ENCODE measurements at regions not wholly inside any gene's neighbourhood (a gene's known extent, or its start where the extent isn't known, plus 50 kb on each side); places are given as distances from the start of the nearest gene placed in this dataset.

- whole genome bisulfite sequencing (ENCODE audit: insufficient coverage), result 100% methylated on average over 1 of the region's 1 CpG
- ATAC-seq (ENCODE audit: low read depth), result no peak
Observed at GRCh38 chr4:38354421-38354820, 309.6 kb upstream of the KLF3 start.

GRCh38 chr4:38354872-38355271, 309.1 kb upstream of the KLF3 start:
- ChIA-PET CTCF (no interaction called here), POLR2A (no interaction called here)
- Histone ChIP-seq H3K79me2 (ENCODE audit: control insufficient read depth, insufficient read depth, low read length) (no peaks in the 10 kb centered on the region), H3K4me2 (replicated peaks; ENCODE audit: low read depth, low read length, poor library complexity, severe bottlenecking) (no peak overlapping the region), H3K4me3 (ENCODE audit: control extremely low read depth in 1 of 5, extremely low read depth in 1 of 5, insufficient read depth in 1 of 5, low read depth in 2 of 5, low read length in 4 of 5) (no peak overlapping the region), H3K9me3 (ENCODE audit: control extremely low read depth in 1 of 3, control insufficient read depth in 2 of 3, insufficient read depth in 1 of 3, low read length in 2 of 3) (peaks cover 0 to 15% (median 3%) of the 10 kb centered on the region in 3 donors), H4K20me1 (ENCODE audit: control insufficient read depth, insufficient read depth, low read length, poor library complexity, severe bottlenecking) (no peaks in the 10 kb centered on the region), H3K4me1 (ENCODE audit: control insufficient read depth in 2 of 2, insufficient read depth in 2 of 2, low read length in 2 of 2) (no peaks in the 10 kb centered on the region), H3K27ac (ENCODE audit: low read length in 2 of 2) (no peak overlapping the region), H2AFZ (ENCODE audit: insufficient read depth, low read depth, low read length, poor library complexity, severe bottlenecking) (no peak overlapping the region), H3K36me3 (replicated peaks in 1 of 2; ENCODE audit: control extremely low read depth in 1 of 2, control insufficient read depth in 1 of 2, extremely low read depth in 1 of 2, insufficient read depth in 2 of 2, low read length in 1 of 2) (no peaks in the 10 kb centered on the region), H3K9ac (ENCODE audit: low read length) (no peak overlapping the region), H3K27me3 (replicated peaks in 1 of 4; ENCODE audit: control extremely low read depth in 1 of 4, control insufficient read depth in 3 of 4, insufficient read depth in 4 of 4, low read length in 3 of 4) (peaks cover 0 to 7% (median 0%) of the 10 kb centered on the region in 4 experiments)
- ATAC-seq (ENCODE audit: low read depth) (no peak), DNase-seq (no peak)
- peaks cover 12% of the 10 kb centered on the region for H3K9me3 Mint-ChIP-seq (ENCODE audit: insufficient read depth)
- H3K4me3 Mint-ChIP-seq, result no peak overlapping the region
- intact Hi-C loops (cut with micrococcal nuclease), result no loop called here
- H3K27ac Mint-ChIP-seq, result no peak overlapping the region
- H3K27me3 Mint-ChIP-seq, result peaks cover 4% of the 10 kb centered on the region
- WGBS (ENCODE audit: insufficient coverage), result no CpG with 5 or more reads among the region's 5 CpGs
- no peaks in the 10 kb centered on the region for H3K4me1 Mint-ChIP-seq
- TF ChIP-seq EZH2 (IDR thresholded peaks at IDR 0.05; ENCODE audit: borderline replicate concordance, insufficient read depth, low read depth, low read length, poor library complexity, severe bottlenecking), result no peak
- TF ChIP-seq, protein P1, sequence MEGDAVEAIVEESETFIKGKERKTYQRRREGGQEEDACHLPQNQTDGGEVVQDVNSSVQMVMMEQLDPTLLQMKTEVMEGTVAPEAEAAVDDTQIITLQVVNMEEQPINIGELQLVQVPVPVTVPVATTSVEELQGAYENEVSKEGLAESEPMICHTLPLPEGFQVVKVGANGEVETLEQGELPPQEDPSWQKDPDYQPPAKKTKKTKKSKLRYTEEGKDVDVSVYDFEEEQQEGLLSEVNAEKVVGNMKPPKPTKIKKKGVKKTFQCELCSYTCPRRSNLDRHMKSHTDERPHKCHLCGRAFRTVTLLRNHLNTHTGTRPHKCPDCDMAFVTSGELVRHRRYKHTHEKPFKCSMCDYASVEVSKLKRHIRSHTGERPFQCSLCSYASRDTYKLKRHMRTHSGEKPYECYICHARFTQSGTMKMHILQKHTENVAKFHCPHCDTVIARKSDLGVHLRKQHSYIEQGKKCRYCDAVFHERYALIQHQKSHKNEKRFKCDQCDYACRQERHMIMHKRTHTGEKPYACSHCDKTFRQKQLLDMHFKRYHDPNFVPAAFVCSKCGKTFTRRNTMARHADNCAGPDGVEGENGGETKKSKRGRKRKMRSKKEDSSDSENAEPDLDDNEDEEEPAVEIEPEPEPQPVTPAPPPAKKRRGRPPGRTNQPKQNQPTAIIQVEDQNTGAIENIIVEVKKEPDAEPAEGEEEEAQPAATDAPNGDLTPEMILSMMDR (IDR thresholded peaks at IDR 0.05), result no peak

More at GRCh38 chr4:38354421-38354820, 309.6 kb upstream of the KLF3 start:
- no peak for TF ChIP-seq EZH2 (IDR thresholded peaks at IDR 0.05; ENCODE audit: borderline replicate concordance, insufficient read depth, low read depth, low read length, poor library complexity, severe bottlenecking)
- TF ChIP-seq, protein P1 (IDR thresholded peaks at IDR 0.05), result no peak
- Histone ChIP-seq H3K9ac (ENCODE audit: low read length) (no peak overlapping the region), H4K20me1 (ENCODE audit: control insufficient read depth, insufficient read depth, low read length, poor library complexity, severe bottlenecking) (no peaks in the 10 kb centered on the region), H3K27ac (ENCODE audit: low read length in 2 of 2) (no peak overlapping the region), H3K4me1 (ENCODE audit: control insufficient read depth in 2 of 2, insufficient read depth in 2 of 2, low read length in 2 of 2) (no peaks in the 10 kb centered on the region), H2AFZ (ENCODE audit: insufficient read depth, low read depth, low read length, poor library complexity, severe bottlenecking) (no peak overlapping the region), H3K4me2 (replicated peaks; ENCODE audit: low read depth, low read length, poor library complexity, severe bottlenecking) (no peak overlapping the region), H3K36me3 (replicated peaks in 1 of 2; ENCODE audit: control extremely low read depth in 1 of 2, control insufficient read depth in 1 of 2, extremely low read depth in 1 of 2, insufficient read depth in 2 of 2, low read length in 1 of 2) (no peaks in the 10 kb centered on the region), H3K9me3 (ENCODE audit: control extremely low read depth in 1 of 3, control insufficient read depth in 2 of 3, insufficient read depth in 1 of 3, low read length in 2 of 3) (peaks cover 0 to 15% (median 3%) of the 10 kb centered on the region in 3 donors), H3K4me3 (ENCODE audit: control extremely low read depth in 1 of 5, extremely low read depth in 1 of 5, insufficient read depth in 1 of 5, low read depth in 2 of 5, low read length in 4 of 5) (no peak overlapping the region), H3K27me3 (replicated peaks in 1 of 4; ENCODE audit: control extremely low read depth in 1 of 4, control insufficient read depth in 3 of 4, insufficient read depth in 4 of 4, low read length in 3 of 4) (peaks cover 0 to 7% (median 0%) of the 10 kb centered on the region in 4 experiments), H3K79me2 (ENCODE audit: control insufficient read depth, insufficient read depth, low read length) (no peaks in the 10 kb centered on the region)
- Mint-ChIP-seq H3K27ac (no peak overlapping the region), H3K9me3 (ENCODE audit: insufficient read depth) (peaks cover 12% of the 10 kb centered on the region), H3K4me1 (no peaks in the 10 kb centered on the region), H3K27me3 (peaks cover 4% of the 10 kb centered on the region), H3K4me3 (no peak overlapping the region)
- POLR2A ChIA-PET, result no interaction called here
- CTCF ChIA-PET, result no interaction called here
- intact Hi-C loops (cut with micrococcal nuclease), result no loop called here
- DNase-seq, result no peak

All from B cell (primary cell).